Keratinocyte (primary cell): ENCODE measurements at regions not wholly inside any gene's neighbourhood (a gene's known extent, or its start where the extent isn't known, plus 50 kb on each side); places are given as distances from the start of the nearest gene placed in this dataset.
A peak's percentile ranks its signal among the peaks of the same experiment; 100 is the strongest.
"Not testable (repeated sequence)": the region's sequence is repeated elsewhere in the genome, so short reads cannot be mapped to it uniquely, and the experiment has no call there.

Source experiments
- DNase-seq: peaks from one replicate; pipeline ENCODE4 v3.0.0-alpha.2; 2011; ENCODE audit warnings: low read depth, missing footprints, low spot score
- FAIRE-seq: peaks from 2 replicates; lab custom pipeline; 2011; peaks lifted over from hg19 to GRCh38; lab: Jason Lieb, UNC
- H2AFZ ChIP-seq: 2 replicates; pipeline ENCODE4 v1.6.0; 2012; ENCODE audit warnings: low read length, control low read depth, inconsistent platforms; ENCODE audit not compliant: control insufficient read depth
- H3K27ac ChIP-seq: 2 replicates; pipeline ENCODE4 v1.5.1; 2011; ENCODE audit warnings: low read length; ENCODE audit not compliant: control insufficient read depth, insufficient read depth
- H3K27me3 ChIP-seq: 3 replicates; pipeline ENCODE4 v1.6.0; 2011; ENCODE audit warnings: low read length; ENCODE audit not compliant: control insufficient read depth, insufficient read depth; ENCODE audit errors: extremely low read depth
- H3K36me3 ChIP-seq, 2 experiments: 2 replicates in 1 of 2; 3 replicates in 1 of 2; pipeline ENCODE4 v1.5.1; 2011; ENCODE audit warnings: low read length in 2 of 2, mild to moderate bottlenecking in 1 of 2; ENCODE audit not compliant: control insufficient read depth in 2 of 2, insufficient read depth in 2 of 2; ENCODE audit errors: extremely low read depth in 1 of 2
- H3K4me1 ChIP-seq: 3 replicates; pipeline ENCODE4 v1.5.1; 2011; ENCODE audit warnings: low read length; ENCODE audit not compliant: control insufficient read depth, insufficient read depth; ENCODE audit errors: extremely low read depth
- H3K4me2 ChIP-seq: 3 replicates; pipeline ENCODE4 v1.6.0; 2011; ENCODE audit warnings: low read depth, low read length; ENCODE audit not compliant: control insufficient read depth, insufficient read depth; ENCODE audit errors: extremely low read depth
- H3K4me3 ChIP-seq, 3 experiments: fragments of 200-600 bp in 1 of 3; sonication (generic) in 1 of 3; 2 replicates in 2 of 3; 3 replicates in 1 of 3; pipeline ENCODE4 v1.5.1; 2011 to 2016; ENCODE audit warnings: low read length in 3 of 3, mild to moderate bottlenecking in 3 of 3, control low read depth in 2 of 3, inconsistent platforms in 1 of 3, low read depth in 1 of 3, mixed read lengths in 1 of 3, mixed run types in 1 of 3, moderate library complexity in 1 of 3; ENCODE audit not compliant: control insufficient read depth in 2 of 3, insufficient read depth in 2 of 3; ENCODE audit errors: extremely low read depth in 1 of 3
- H3K79me2 ChIP-seq: 2 replicates; pipeline ENCODE4 v1.6.0; 2012; ENCODE audit warnings: low read length; ENCODE audit not compliant: control insufficient read depth, insufficient read depth
- H3K9ac ChIP-seq: 3 replicates; pipeline ENCODE4 v1.6.0; 2011; ENCODE audit warnings: low read length; ENCODE audit not compliant: control insufficient read depth, insufficient read depth; ENCODE audit errors: extremely low read depth
- H3K9me1 ChIP-seq: 3 replicates; pipeline ENCODE4 v1.6.0; 2011; ENCODE audit warnings: low read length; ENCODE audit not compliant: control insufficient read depth, insufficient read depth; ENCODE audit errors: extremely low read depth
- H3K9me3 ChIP-seq: 2 replicates; pipeline ENCODE4 v1.5.1; 2012; ENCODE audit warnings: low read depth, low read length; ENCODE audit not compliant: control insufficient read depth
- H4K20me1 ChIP-seq: 3 replicates; pipeline ENCODE4 v1.6.0; 2011; ENCODE audit warnings: low read length; ENCODE audit not compliant: control insufficient read depth, insufficient read depth; ENCODE audit errors: extremely low read depth
- EZH2 ChIP-seq: IDR thresholded peaks from one replicate; pipeline ENCODE4 v1.6.1; 2012; ENCODE audit warnings: inconsistent platforms, mild to moderate bottlenecking, low read length, moderate library complexity
- dilution Hi-C: fragments of 300-500 bp; cut with MboI; formaldehyde crosslinking; loops from one replicate; pipeline ENCODE4 v1.7.0; 2020; ENCODE audit warnings: low sequenced_read_pairs; ENCODE audit not compliant: extremely low pct_ligation_motif_present
- TF ChIP-seq, protein P1 (sequence below), 3 experiments: IDR thresholded peaks in 1 of 3; conservative IDR thresholded peaks in 1 of 3; optimal IDR thresholded peaks in 1 of 3; 2 replicates in 2 of 3; 3 replicates in 1 of 3; pipeline versions ENCODE3 to v1.5.1; 2011; ENCODE audit warnings: low read length in 3 of 3, mild to moderate bottlenecking in 3 of 3, moderate library complexity in 2 of 3, control low read depth in 1 of 3, inconsistent platforms in 1 of 3; ENCODE audit not compliant: insufficient read depth in 2 of 3; ENCODE audit errors: extremely low read depth in 1 of 3

DNA sequence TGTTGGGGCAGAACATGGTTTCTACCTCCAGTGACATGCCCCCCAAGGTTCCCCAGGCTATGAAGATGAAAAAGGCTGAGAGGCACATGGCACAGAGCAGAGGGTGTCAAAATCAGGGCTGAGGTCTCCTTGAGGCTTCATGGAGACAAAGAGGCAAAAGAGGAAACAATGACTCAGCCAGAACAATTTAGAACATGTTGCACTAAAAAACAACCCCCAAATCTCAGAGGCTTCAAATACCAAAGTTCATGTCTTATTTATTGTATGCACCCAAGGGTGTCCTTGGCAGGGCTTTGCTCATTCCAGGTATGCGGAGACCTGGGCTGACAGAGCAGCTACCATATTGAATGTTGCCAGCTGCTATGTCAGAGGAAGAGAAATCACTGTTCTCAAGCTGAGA lies 964.1 kb downstream of the GRID1 start:
- Histone ChIP-seq H3K79me2 (no peaks in the 10 kb centered on the region), H2AFZ (no peak overlapping the region), H3K4me1 (peaks cover 12% of the 10 kb centered on the region), H3K9ac (no peak overlapping the region), H3K27me3 (no peaks in the 10 kb centered on the region), H3K9me1 (no peaks in the 10 kb centered on the region), H3K4me3 (no peak overlapping the region), H3K9me3 (no peaks in the 10 kb centered on the region), H3K36me3 (no peaks in the 10 kb centered on the region), H4K20me1 (no peaks in the 10 kb centered on the region), H3K4me2 (no peak overlapping the region), H3K27ac (no peak overlapping the region)
- TF ChIP-seq EZH2 = no peak
- dilution Hi-C loops = no loop called here
- peak; percentile 23 for DNase-seq
- peak; percentile 81 for FAIRE-seq

- no peaks in the 10 kb centered on the region for H3K79me2 ChIP-seq
- H3K4me2 ChIP-seq = no peak overlapping the region
- no peak overlapping the region for H3K9ac ChIP-seq
- no peak overlapping the region for H3K4me3 ChIP-seq
- no peaks in the 10 kb centered on the region for H3K9me3 ChIP-seq
- no peak for DNase-seq
- no peak overlapping the region for H3K27ac ChIP-seq
- no peak for FAIRE-seq
- H4K20me1 ChIP-seq = no peaks in the 10 kb centered on the region
- no peaks in the 10 kb centered on the region for H3K27me3 ChIP-seq
- peaks cover 7% of the 10 kb centered on the region for H3K4me1 ChIP-seq
- no peak for TF ChIP-seq EZH2
- TF ChIP-seq, protein P1, sequence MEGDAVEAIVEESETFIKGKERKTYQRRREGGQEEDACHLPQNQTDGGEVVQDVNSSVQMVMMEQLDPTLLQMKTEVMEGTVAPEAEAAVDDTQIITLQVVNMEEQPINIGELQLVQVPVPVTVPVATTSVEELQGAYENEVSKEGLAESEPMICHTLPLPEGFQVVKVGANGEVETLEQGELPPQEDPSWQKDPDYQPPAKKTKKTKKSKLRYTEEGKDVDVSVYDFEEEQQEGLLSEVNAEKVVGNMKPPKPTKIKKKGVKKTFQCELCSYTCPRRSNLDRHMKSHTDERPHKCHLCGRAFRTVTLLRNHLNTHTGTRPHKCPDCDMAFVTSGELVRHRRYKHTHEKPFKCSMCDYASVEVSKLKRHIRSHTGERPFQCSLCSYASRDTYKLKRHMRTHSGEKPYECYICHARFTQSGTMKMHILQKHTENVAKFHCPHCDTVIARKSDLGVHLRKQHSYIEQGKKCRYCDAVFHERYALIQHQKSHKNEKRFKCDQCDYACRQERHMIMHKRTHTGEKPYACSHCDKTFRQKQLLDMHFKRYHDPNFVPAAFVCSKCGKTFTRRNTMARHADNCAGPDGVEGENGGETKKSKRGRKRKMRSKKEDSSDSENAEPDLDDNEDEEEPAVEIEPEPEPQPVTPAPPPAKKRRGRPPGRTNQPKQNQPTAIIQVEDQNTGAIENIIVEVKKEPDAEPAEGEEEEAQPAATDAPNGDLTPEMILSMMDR (optimal IDR thresholded peaks at IDR 0.05 in 1 of 3, IDR thresholded peaks at IDR 0.05 in 1 of 3, conservative IDR thresholded peaks at IDR 0.05 in 1 of 3; ENCODE audit: extremely low read depth in 1 of 3, insufficient read depth in 2 of 3, low read length in 3 of 3) = no peak
- no peaks in the 10 kb centered on the region for H3K36me3 ChIP-seq
- H2AFZ ChIP-seq = no peak overlapping the region
- H3K9me1 ChIP-seq = no peaks in the 10 kb centered on the region
- dilution Hi-C loops = no loop called here
Observed at GRCh38 chr10:85407088-85407487, 959.5 kb downstream of the GRID1 start.

DNA sequence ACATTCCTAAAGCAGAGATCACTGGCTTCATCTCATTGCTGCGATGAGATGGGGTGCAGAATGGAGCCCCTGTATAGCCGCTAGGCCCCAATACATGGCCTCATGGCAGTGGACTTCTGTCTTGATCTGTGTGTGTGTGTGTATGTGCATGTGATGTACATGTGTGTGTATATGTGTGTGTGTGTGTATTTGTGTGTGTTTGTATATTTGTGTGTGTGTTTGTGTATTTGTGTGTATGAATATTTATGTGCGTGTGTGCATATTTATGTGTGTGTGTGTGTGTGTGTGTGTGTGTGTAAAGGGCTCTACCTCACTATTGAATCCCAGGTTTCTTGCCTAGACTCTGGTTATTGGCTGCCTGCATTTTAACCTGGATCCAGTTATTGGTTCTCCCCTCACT lies 958.2 kb downstream of the GRID1 start:
- no peaks in the 10 kb centered on the region for H3K9me1 ChIP-seq
- H2AFZ ChIP-seq = no peak overlapping the region
- no peaks in the 10 kb centered on the region for H3K9me3 ChIP-seq
- no peak overlapping the region for H3K9ac ChIP-seq
- FAIRE-seq (no peak), DNase-seq (no peak)
- H4K20me1 ChIP-seq = no peaks in the 10 kb centered on the region
- dilution Hi-C loops = no loop called here
- H3K27me3 ChIP-seq = no peaks in the 10 kb centered on the region
- TF ChIP-seq EZH2 = no peak
- TF ChIP-seq, protein P1 (optimal IDR thresholded peaks at IDR 0.05 in 1 of 3, IDR thresholded peaks at IDR 0.05 in 1 of 3, conservative IDR thresholded peaks at IDR 0.05 in 1 of 3; ENCODE audit: extremely low read depth in 1 of 3, insufficient read depth in 2 of 3, low read length in 3 of 3) = no peak
- H3K36me3 ChIP-seq = no peaks in the 10 kb centered on the region
- no peak overlapping the region for H3K4me3 ChIP-seq
- no peaks in the 10 kb centered on the region for H3K4me1 ChIP-seq
- no peaks in the 10 kb centered on the region for H3K79me2 ChIP-seq
- no peak overlapping the region for H3K27ac ChIP-seq
- H3K4me2 ChIP-seq = no peak overlapping the region

- H3K4me3 ChIP-seq, H3K4me1 ChIP-seq, H3K27ac ChIP-seq, H3K36me3 ChIP-seq, DNase-seq, H3K9me3 ChIP-seq, H3K9me1 ChIP-seq, H3K9ac ChIP-seq, dilution Hi-C loops, H3K79me2 ChIP-seq, H2AFZ ChIP-seq, H3K4me2 ChIP-seq, H3K27me3 ChIP-seq, FAIRE-seq, H4K20me1 ChIP-seq: not testable (repeated sequence)
Observed at GRCh38 chr10:85410586-85410985, 956.0 kb downstream of the GRID1 start.
